GM18511 (cell line): ENCODE measurements at regions not wholly inside any gene's neighbourhood (a gene's known extent, or its start where the extent isn't known, plus 50 kb on each side); places are given as distances from the start of the nearest gene placed in this dataset.

ENCODE experiments used
- ATAC-seq: cut with Tn5 transposase; IDR thresholded peaks from one replicate; pipeline ENCODE4 v1.9.1; 2021; ENCODE audit warnings: mild to moderate bottlenecking, moderate library complexity; ENCODE audit not compliant: unreplicated experiment

DNA sequence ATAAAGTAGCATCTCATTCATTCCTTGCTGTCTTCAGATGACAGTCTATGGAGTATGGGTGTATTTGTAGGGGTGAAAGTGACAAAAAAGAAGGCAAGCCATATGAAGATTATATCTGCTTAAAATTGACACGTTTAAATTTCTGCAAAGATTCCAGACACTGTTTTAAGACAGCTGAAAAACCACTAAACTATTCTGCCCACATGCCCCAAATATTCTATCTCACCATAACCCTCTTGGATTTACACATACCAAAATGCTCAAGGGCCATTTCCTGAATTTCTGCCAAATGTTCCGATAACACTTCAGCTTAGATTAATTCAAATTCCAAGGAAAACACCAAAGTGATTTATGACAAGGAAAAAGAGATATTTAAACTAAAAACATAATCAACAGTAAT is 99.9 kb upstream of the IL6 start:
- no peak for ATAC-seq

DNA sequence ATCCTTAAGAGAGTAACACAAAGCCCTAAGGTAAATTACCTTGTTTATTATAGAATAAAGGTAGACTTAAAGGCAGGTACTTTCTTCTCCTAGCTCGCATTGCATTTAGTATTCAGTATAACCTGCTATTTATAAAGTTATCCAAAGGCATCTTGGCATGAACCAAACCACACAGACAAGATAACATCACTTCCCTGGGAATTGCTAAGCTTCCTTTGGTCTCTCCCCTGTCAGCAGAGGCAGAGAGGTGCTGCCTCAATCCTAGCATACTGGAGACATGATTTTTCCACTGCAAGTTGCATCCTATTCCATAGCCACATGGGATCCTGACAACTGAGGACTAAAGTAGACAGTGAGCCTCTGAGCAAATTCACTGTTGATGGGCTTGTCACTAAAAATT is 101.7 kb upstream of the IL6 start:
- ATAC-seq: no peak

DNA sequence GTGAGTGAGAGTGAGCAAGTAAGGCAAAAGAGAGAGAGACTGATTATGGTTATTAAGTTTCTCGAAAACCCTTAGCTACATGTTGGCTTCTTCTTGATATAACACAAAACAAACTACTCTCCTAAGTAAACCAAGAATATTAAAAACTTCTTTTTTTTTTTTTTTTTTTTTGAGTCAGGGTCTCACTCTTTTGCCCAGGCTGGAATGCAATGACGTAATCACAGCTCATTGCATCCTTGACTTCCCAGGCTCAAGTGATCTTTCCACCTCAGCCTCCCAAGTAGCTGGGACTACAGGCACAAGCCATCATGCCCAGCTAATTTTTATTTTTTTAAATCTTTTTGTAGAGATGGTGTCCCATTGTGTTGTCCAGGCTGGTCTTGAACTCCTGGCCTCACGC is 102.2 kb upstream of the IL6 start:
- ATAC-seq: no peak

DNA sequence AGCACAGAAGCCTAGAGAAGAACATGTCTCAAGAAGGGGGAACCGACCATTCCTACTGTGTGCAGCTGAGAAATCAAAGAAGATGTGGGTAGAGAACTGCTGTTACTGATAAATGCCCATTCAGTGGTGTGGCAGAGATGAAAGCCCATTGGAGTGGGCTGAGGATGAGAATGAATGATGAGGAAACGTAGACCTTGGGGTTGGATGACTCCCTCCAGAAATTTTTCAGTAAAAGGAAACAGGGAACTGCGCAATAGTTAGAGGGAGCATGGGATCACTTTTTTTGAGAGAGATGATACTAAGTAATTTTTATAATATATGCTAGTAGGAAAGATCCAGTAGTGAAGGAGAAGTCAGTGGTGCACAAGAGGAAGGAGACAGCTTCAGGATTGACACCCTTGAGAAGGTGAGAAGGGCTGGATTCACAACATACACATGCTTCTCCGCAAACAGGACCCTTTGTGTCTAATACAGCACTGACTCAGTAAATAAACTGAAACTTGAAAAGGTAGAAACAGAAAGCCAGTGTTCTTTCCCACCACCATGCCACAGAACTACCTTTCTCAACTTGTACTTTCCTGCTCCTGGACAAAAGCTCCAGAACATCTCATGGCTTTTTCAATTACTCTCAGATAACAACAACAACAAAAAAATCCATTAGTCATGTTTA is 104.7 kb upstream of the IL6 start:
- peak; percentile 45 for ATAC-seq

DNA sequence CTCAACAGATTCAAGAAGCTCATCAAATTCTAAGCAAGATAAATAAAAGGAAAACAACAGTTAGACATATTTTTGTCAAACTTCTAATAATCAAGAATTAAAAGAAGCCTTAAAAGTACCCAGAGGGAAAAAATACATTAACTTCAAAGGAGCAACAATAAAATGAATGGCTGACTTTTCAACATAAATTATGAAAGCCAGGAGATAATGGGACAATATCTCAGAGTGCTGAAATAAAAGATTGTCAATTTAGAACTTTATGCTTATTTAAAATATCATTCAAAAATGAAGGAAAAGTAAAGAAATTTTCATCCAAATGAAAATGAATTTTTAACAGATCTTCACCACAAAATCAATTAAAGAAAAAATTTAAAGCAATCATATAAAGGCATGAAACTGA is 108.5 kb upstream of the IL6 start:
- ATAC-seq: no peak

DNA sequence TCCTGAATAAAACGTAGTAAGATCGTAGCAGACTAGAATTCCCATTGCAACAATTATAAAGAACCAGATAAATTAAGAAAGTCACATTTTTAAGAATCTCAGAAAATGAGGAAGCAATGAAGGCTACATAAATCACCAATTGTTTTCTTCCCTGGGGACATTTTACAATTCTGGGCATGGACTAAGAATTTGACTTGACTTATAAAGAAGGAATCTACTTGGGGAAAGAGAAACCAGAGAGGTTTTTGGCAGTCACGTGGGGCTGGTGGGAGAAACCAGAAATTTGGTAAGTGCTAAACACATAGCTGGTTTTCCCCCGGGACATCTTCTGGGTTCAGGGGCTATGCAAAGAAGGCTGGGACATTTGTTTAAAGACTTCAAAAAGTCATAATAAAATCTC is 109.8 kb upstream of the IL6 start:
- no peak for ATAC-seq

DNA sequence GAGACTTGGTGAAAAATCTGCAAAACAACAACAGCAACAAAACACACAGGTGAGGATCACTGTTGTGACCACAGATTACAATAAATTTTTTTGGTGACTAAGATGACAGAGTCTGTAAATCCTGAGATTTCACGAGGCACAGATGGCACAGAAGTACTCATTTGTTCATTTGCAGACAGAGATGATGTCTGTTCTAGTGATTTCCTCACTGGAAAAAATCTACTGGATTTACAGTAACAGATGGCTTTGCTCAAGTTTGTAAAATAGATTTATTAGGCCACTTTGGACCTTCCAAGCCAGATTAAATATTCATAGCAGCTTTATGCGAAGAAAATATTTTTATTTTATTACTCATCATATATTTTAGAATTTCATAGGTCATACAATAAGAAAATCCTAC is 113.5 kb upstream of the IL6 start:
- ATAC-seq: no peak

DNA sequence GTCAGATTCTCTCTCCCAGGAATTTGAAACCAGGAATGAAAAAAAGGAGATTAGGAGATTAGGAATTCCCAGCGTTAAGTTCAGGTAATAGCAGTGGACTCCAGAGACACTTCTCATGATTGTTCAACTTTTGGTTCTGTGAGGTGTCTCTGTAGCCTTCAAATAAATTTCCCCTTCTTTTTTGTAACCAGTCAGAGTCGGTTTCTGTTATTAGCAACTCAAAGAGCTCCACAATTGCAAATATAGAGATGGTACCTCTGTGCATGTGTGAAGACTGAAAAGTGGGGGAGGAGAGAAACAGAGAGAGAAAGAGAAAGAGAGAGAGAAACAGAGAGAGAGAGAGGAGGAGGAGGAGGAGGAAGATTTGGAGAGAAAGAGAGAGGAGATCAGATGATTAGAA is 112.8 kb upstream of the STEAP1B start:
- no peak for ATAC-seq

DNA sequence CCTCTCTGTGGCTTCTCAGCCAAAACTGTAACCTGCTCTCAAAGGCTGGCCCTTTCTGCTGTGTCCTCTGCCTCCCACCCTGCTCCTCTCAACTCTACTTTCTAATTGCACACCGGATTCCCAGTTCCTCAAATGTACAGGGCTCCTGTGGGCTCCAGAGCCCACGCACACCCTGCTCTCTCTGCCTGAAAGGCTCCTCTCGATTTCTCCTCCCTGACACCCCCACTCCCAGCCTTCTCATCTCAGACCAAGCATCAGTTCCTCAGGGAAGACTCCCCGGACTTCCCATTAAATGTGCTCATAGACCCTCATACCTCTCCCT is 111.7 kb upstream of the STEAP1B start:
- no peak for ATAC-seq

DNA sequence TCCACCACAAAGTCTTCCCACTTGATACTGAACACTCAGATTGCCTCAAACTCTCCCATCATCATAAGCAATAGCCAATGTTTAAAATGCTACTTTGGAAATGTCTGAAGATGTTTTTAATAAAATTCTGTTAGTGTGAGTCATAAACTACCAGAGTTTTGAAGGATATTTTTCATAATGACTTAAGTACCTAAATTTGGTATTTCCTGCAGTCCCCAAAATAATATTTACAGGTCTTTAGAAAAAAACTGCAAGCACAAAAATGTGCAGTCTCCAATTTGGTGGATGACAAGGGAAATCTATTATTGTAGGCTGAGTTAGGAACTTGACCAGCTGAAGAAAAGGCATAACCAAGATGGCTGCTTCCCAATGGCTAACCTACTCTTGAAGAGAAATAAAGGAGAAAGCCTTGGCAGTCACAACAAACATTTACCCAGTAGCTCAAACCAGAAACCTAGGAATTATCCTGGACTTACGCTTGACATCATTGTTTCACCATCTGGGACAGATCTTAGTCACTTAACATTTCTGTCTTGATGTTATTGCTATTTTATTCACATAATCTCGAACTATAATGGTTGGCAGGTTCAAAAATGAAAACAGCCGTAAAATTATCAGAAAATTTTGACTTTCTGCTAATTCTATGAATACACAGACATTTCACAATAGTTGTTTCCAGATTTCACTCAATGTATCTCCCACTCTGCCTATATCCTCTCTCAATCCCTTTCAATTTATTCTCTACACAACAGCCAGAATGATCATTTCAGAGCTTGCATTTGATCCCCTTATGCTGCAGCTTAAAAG is 111.2 kb upstream of the STEAP1B start:
- no peak for ATAC-seq

DNA sequence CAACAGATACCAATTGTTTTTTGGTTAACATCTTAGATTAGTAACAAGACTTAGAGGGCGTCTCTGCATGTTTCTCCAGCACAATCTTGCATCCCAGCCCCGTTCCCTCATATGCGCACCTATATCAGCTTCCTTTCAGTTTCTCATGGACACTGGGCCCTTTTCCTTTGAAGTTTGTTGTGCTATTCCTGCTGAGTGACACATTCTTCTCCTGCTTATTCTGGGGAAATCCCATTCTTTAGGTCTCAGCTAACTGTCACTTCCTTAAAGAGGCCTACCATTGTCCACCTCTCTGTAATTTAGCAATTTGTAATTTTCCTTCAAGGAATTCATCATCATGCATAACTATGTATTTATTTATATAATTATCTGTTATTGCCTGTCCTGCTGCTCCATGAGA is 110.3 kb upstream of the STEAP1B start:
- no peak for ATAC-seq

DNA sequence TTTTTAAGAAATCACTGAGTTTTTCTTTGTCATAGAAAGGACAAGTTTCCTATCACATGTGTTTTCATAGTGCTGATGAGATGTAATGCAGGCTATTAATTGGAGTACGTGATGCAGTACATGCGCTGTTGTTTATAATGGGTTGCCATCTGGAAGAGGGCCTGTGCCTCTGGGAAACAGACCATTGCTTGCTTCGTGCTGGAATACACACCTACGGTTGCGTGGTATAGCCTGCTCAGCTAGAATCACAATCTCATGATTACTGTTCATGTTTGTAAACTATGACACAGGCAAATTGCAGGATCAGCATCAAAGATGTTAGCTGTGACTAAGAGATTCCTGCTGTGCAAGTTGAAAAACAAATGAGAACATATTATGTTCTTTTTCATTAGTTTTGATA is 107.2 kb upstream of the STEAP1B start:
- ATAC-seq: no peak

DNA sequence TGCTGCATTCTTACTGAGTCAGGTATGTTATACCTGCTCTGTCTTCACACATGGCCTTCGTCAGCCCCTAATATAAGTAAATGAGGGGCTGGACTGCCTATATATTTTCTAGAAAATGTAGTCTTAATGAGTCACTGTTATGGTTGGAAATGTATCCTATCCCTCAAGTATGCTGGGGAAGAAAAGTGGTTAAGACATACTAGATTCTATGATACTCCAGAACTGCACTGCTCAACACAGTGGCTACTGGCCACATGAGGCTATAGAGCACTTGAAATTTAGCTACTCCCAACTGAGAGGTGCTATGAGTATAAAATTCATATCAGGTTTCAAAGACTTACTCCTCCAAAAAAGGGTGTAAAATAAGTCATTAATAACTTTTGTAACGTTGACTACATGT is 104.3 kb upstream of the STEAP1B start:
- ATAC-seq: no peak

DNA sequence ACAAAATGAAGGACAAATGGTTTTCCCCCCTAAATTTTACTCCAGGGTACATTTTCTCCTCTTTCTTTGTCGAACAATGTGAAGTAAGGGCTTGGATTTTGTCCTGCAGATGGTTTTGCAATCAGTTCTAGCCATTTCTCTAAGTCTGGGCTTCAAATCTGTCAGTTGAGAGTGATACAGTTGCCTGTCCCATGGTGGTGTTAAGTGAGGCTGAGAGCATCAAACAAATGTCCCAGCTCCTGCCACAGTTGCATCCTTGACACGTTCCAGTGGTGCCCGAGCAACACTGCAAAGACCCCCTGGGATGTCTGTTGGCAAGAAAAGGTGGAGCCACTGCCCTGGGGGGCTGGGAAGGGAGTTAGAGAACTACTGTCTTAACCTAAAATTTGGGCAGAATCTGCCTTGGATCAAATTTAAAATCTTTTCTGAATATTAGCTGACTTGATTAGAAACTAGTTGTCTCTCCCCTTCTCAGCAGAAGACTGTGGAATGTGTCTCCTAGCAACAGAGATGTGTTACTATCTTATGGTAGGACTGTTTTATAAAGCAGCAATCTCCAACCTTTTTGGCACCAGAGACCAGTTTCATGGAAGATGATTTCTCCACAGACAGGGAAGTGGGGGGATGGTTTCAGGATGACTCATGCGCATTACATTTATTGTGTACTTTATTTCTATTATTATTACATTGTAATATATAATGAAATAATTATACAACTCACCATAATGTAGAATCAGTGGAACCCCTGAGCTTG is 102.0 kb upstream of the STEAP1B start:
- no peak for ATAC-seq

DNA sequence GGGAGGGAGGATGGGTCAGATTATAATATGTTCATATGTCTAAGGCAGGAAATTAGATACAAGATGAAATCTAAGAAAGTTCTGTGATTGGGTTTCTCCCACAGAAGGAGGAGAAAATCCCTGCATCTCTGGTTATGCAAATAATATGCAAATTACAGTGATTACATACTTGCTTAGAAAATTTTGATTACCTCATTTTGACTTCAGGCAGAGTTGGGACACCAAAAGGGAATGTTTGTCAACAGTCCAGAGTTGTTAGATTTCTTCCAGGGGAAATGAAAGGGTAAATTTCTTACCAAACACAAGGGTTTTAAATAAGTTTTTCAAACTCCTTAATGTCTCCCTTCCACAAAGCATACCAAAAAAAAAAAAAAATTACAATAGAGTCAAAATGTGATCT is 101.4 kb upstream of the STEAP1B start:
- no peak for ATAC-seq

DNA sequence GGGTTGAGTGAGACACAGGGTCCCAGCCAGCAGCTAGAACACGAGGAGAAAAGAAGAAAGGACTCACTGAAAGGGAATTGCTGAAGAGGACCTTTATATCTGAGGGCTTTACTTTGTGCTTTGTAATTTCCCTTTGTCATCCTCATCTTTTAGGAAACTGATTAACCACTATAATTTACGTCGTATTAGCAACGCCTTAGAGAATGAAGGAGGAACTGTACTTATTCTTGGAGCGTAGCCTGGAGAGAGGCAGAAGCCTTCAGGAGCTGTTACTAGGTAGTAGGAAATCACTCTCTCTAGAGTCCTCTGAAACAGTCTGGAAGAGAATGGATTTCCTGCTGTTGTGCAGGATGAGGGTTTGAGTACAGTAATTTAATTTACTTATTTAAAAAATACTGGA is 101.0 kb upstream of the STEAP1B start:
- no peak for ATAC-seq

DNA sequence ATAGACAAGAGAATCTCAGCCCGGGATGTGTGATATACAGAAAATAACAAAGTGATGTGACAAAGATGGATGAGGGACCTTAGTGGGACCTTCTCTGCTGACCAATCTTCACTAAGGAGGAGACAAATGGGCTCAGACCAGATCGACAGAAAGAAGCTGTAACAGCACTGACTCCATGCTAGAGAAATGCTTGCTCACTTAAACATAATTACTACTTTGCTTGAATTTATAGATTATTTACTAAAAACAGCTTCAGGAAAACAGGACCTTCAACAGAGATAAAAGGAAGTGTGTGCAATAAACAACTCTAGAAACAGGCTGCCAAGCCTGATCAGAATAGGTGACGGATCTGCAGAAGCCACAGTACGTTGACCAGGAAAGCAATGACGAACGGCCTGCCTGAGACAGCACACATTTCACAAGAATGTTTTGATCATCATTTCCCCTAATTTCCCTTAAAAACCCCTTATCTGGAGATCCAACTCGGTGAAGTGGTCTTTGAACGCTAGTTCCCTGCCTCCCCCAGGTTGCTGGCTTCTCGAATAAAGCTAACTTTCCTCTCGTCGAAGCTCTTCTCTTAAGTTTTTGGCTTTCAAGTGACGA is 98.4 kb upstream of the STEAP1B start:
- ATAC-seq: no peak

DNA sequence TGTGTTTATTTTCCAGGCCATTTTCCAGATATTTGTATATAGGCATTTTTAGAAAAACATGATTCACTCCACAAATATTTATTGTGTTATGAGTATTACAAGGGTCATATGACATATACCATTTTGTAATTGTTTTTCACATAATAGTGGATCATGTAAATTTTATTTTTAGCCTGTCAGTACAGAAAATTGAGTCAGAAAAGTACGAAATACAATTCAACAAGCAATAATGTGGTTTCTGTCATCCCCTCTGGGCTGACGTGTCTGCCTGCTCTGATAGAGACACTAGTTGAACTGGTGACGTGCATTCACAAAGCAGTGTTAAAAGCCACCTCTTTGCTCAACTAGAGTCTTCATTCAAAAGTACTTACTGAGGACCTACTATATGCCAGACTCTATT is 97.9 kb upstream of the STEAP1B start:
- ATAC-seq: no peak

DNA sequence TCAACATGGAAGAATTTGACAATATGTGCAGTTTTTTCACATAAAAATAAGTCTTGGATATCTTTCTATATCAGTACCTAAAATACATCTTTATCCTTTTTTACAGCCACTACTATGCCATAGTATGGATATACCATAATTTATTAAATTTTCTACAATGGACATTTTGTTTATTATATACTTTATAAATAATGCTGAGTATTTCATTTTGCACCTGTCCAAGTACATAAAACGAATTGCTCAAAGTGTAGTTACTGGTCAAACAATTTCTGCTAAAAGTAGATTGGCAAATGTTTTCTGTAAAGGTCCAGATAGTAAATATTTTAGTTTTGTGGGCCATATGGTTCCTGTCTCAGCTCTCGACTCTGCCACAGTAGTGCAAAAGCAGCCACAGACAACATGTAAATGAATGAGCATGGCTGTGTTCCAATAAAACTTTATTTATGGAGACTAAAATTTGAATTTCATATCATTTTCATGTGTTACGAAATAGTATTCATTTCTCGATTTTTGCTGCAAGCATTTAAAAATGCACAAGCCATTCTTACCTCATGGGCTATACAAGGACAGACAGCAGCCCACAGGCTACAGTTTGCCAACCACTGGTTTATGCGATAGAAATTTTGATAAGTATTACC is 96.9 kb upstream of the STEAP1B start:
- no peak for ATAC-seq

DNA sequence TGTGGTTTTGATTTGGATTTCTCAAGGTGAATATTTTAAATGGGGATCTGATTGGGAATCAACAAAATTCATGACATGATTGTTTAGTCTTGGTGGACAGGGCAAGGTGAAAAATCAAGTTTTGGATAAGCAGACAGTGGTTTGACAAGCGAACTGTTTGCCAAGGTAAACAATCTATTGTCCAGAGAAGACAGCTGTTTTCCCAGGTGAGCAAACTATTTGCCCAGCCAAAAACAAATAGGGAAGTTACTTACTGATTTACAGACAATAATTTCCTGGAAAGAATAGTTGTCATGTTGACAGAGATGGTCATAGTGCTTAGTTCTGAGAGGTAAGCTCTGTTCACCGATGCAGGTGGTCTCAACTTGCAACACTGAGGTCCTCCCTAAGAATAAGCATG is 94.0 kb upstream of the STEAP1B start:
- no peak for ATAC-seq

DNA sequence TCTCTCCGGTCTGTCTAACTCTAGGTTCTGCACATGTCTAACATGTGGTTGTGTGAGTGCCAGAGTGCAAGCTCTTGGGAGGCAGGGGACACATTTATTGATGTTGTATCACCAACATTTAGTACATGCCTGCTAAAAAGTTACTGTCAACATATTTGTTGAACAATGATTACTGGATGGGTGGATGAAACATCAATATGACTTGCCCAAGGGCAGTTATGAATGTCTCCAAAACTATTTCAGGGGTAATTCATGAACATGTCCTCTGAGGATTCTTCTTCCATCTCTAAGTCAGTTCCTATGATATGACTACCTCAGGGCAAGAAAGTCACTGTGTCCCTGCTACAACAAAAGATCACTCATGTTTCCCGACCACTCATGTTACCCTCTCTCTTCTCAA is 91.3 kb upstream of the STEAP1B start:
- no peak for ATAC-seq
